ENCODE measurements at regions not wholly inside any gene's neighbourhood (a gene's known extent, or its start where the extent isn't known, plus 50 kb on each side); places are given as distances from the start of the nearest gene placed in this dataset.

GRCh38 chr18:50466634-50467033 is 91.8 kb downstream of the SKA1 start:
- no peaks in the 10 kb centered on the region for H3K9me3 ChIP-seq (ENCODE audit: low read length)
- no peaks in the 10 kb centered on the region for H3F3A ChIP-seq (ENCODE audit: insufficient read depth, low read length, poor library complexity, severe bottlenecking)
- H3K27me3 ChIP-seq (ENCODE audit: insufficient read depth, low read depth, low read length): no peaks in the 10 kb centered on the region
- H3K4me3 ChIP-seq (ENCODE audit: low read length): no peak overlapping the region
- no peak overlapping the region for H2AFZ ChIP-seq (ENCODE audit: low read depth, low read length)
- no peaks in the 10 kb centered on the region for H3K36me3 ChIP-seq (ENCODE audit: insufficient read depth, low read length)
- no peaks in the 10 kb centered on the region for H4K20me1 ChIP-seq (ENCODE audit: insufficient read depth)
- TF ChIP-seq REST (IDR thresholded peaks at IDR 0.05; ENCODE audit: borderline replicate concordance): no peak
- no peak for TF ChIP-seq RAD21 (conservative IDR thresholded peaks at IDR 0.05)
- no peak for TF ChIP-seq POLR2AphosphoS5 (IDR thresholded peaks at IDR 0.05)
- no peak for TF ChIP-seq SMC3 (conservative IDR thresholded peaks at IDR 0.05; ENCODE audit: poor library complexity)
- TF ChIP-seq TAF1 (IDR thresholded peaks at IDR 0.05; ENCODE audit: low read depth): no peak
- TF ChIP-seq EP300 (conservative IDR thresholded peaks at IDR 0.05; ENCODE audit: poor library complexity, severe bottlenecking): no peak
- no peak for TF ChIP-seq EZH2 (IDR thresholded peaks at IDR 0.05; ENCODE audit: borderline replicate concordance, insufficient read depth, low read length, poor library complexity, severe bottlenecking)
- no peak for TF ChIP-seq CTCF (IDR thresholded peaks at IDR 0.05; ENCODE audit: poor library complexity, severe bottlenecking)
- no peak for TF ChIP-seq MXI1 (conservative IDR thresholded peaks at IDR 0.05; ENCODE audit: poor library complexity, severe bottlenecking)
- H3K79me2 ChIP-seq (replicated peaks; ENCODE audit: insufficient read depth, low read length): no peaks in the 10 kb centered on the region
- H3K9ac ChIP-seq (ENCODE audit: low read length): no peak overlapping the region
- no peak overlapping the region for H3K4me2 ChIP-seq (ENCODE audit: low read length)
- H3K27ac ChIP-seq (ENCODE audit: low read length): no peak overlapping the region
- H3K9me2 ChIP-seq (ENCODE audit: insufficient read depth, low read length): no peaks in the 10 kb centered on the region

GRCh38 chr18:50468807-50469206 is 91.1 kb upstream of the MAPK4 start:
- no peaks in the 10 kb centered on the region for H3K9me2 ChIP-seq (ENCODE audit: insufficient read depth, low read length)
- no peaks in the 10 kb centered on the region for H3F3A ChIP-seq (ENCODE audit: insufficient read depth, low read length, poor library complexity, severe bottlenecking)
- no peak overlapping the region for H2AFZ ChIP-seq (ENCODE audit: low read depth, low read length)
- TF ChIP-seq SMC3 (conservative IDR thresholded peaks at IDR 0.05; ENCODE audit: poor library complexity) (no peak), REST (IDR thresholded peaks at IDR 0.05; ENCODE audit: borderline replicate concordance) (no peak), MXI1 (conservative IDR thresholded peaks at IDR 0.05; ENCODE audit: poor library complexity, severe bottlenecking) (no peak), CTCF (IDR thresholded peaks at IDR 0.05; ENCODE audit: poor library complexity, severe bottlenecking) (no peak), EP300 (conservative IDR thresholded peaks at IDR 0.05; ENCODE audit: poor library complexity, severe bottlenecking) (no peak), POLR2AphosphoS5 (IDR thresholded peaks at IDR 0.05) (no peak), EZH2 (IDR thresholded peaks at IDR 0.05; ENCODE audit: borderline replicate concordance, insufficient read depth, low read length, poor library complexity, severe bottlenecking) (no peak), RAD21 (conservative IDR thresholded peaks at IDR 0.05) (no peak), TAF1 (IDR thresholded peaks at IDR 0.05; ENCODE audit: low read depth) (no peak)
- no peaks in the 10 kb centered on the region for H3K36me3 ChIP-seq (ENCODE audit: insufficient read depth, low read length)
- H3K9me3 ChIP-seq (ENCODE audit: low read length): no peaks in the 10 kb centered on the region
- no peak overlapping the region for H3K9ac ChIP-seq (ENCODE audit: low read length)
- no peak overlapping the region for H3K4me3 ChIP-seq (ENCODE audit: low read length)
- no peaks in the 10 kb centered on the region for H3K79me2 ChIP-seq (replicated peaks; ENCODE audit: insufficient read depth, low read length)
- H3K4me2 ChIP-seq (ENCODE audit: low read length): no peak overlapping the region
- no peaks in the 10 kb centered on the region for H3K27me3 ChIP-seq (ENCODE audit: insufficient read depth, low read depth, low read length)
- no peaks in the 10 kb centered on the region for H4K20me1 ChIP-seq (ENCODE audit: insufficient read depth)
- H3K27ac ChIP-seq (ENCODE audit: low read length): no peak overlapping the region
